HG02970 (cell line): ENCODE measurements at regions not wholly inside any gene's neighbourhood (a gene's known extent, or its start where the extent isn't known, plus 50 kb on each side); places are given as distances from the start of the nearest gene placed in this dataset.
"Not testable (repeated sequence)": the region's sequence is repeated elsewhere in the genome, so short reads cannot be mapped to it uniquely, and the experiment has no call there.

Source experiments
- ATAC-seq: cut with Tn5 transposase; IDR thresholded peaks from one replicate; pipeline ENCODE4 v1.9.1; 2021; ENCODE audit warnings: mild to moderate bottlenecking, moderate library complexity, moderate number of reproducible peaks; ENCODE audit not compliant: unreplicated experiment, low FRiP score

GRCh38 chr3:72630327-72630968 is 217.8 kb downstream of the SHQ1 start:
- ATAC-seq: no peak

GRCh38 chr3:72629191-72629631 is 219.0 kb downstream of the SHQ1 start:
- ATAC-seq: no peak

DNA sequence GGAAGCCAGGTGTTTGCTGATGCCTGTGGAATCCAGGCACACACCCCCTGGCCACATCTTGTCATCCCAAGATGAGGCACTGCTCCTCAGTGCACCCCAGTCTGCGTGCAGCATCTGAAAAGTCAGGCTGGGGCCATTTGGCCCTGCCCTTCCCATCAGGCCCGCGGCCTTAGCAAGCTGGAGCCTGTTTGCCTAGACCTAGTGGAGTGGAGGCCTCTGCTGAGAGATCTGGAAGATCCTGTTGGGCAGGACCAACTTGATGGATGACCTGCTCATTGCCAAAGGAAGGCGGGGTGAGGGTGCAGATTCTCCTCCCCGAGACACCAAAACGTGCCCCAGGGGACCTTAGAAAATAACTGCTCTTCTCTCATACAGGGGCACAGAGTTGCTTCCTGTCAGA is 220.2 kb downstream of the SHQ1 start:
- no peak for ATAC-seq

DNA sequence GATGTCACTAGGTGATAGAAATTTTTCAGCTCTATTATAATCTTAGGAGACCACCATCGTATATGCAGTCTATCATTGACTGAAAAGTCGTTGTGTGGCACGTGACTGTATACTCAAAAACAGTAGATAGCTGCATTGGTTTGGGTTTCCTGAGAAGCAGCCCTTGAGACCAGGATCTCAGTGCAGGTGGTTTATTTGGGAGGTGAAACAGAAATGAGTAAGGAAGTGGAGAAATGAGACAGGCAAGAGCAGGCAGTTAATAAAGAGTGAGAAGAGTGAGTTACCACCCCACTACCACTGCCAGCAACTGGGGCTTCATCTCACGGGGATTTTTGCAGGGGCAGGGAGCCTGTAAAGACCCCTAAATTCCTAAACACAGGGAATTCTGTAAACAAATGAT is 221.0 kb downstream of the SHQ1 start:
- no peak for ATAC-seq

DNA sequence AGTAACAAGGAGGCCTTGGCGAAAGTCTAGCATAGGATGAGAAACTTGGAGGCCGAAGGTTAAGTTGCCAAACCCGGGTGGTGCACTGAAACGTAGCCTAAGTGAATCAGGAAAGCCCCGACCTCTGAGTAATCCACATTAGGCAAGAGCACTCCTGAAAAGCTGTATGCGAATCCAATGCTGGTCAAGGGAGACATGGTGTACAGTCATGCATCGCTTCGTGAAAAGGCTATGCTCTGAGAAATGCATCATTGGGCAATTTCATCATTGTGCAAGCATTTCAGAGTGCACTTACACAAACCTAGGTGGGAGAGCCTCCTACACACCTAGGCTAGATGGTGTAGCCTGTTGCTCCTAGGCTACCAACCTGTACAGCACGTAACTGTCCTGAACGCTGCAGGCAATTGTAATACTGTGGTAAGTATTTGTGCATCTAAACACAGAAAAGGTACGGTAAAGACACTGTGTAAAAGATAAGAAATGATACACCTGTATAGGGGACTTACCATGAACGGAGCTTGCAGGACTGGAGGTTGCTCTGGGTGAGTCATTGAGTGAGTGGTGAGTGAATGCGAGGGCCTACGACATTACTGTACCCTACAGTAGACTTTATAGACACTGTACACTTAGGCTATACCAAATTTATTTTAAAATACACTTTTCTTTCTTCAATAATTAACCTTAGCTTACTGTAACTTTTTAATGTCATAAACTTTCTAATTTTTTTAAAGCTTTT is 222.5 kb downstream of the SHQ1 start:
- no peak for ATAC-seq

GRCh38 chr3:72624656-72625055 is 223.6 kb downstream of the SHQ1 start:
- no peak for ATAC-seq

- ATAC-seq: no peak
Measured at GRCh38 chr3:72618739-72619138, 229.5 kb downstream of the SHQ1 start.

- ATAC-seq: no peak
Measured at GRCh38 chr3:72617424-72618024, 230.7 kb downstream of the SHQ1 start.

DNA sequence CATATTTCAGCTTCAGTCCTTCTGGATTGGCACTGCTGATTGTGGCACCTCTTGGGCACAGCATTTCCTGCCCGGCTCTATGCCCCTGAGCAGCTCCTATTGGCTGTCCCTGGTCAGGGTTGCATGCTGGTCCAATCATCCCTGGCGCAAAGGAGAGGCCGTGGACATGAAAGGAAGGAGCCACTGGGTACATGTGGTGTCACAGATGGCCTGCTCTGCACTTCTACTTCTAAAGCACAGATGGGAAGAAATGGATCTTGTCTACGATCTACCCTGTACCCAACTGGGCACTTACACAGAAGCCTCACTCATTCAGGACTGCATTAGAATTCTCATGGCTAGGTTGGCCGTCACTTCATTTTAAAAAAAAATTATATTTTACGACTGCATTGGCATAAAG is 232.5 kb downstream of the SHQ1 start:
- ATAC-seq: no peak

- ATAC-seq: no peak
Measured at GRCh38 chr3:72615182-72615581, 233.1 kb downstream of the SHQ1 start.

GRCh38 chr3:72614394-72615074 is 233.7 kb downstream of the SHQ1 start:
- ATAC-seq: no peak

DNA sequence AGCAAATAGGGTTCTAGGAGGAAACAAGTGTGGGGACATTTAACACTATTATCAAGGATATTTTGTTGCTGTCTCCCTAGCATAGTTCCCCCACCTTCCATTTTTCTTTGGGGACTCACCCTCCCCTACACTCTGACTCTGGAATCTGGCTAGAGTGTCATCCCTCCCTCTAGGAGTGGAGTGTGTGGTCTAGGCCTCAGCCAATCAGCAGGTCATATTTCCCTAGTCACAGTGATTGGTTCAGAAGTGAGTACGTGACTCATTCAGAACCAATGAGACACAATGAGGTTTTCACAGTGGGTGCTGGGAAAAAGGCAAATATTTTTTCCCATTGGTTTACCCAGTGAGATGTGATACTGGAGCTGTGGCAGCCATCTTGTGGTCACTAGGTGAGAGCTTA is 234.4 kb downstream of the SHQ1 start:
- no peak for ATAC-seq

GRCh38 chr3:72609114-72609513 is 239.1 kb downstream of the SHQ1 start:
- not testable (repeated sequence) for ATAC-seq

DNA sequence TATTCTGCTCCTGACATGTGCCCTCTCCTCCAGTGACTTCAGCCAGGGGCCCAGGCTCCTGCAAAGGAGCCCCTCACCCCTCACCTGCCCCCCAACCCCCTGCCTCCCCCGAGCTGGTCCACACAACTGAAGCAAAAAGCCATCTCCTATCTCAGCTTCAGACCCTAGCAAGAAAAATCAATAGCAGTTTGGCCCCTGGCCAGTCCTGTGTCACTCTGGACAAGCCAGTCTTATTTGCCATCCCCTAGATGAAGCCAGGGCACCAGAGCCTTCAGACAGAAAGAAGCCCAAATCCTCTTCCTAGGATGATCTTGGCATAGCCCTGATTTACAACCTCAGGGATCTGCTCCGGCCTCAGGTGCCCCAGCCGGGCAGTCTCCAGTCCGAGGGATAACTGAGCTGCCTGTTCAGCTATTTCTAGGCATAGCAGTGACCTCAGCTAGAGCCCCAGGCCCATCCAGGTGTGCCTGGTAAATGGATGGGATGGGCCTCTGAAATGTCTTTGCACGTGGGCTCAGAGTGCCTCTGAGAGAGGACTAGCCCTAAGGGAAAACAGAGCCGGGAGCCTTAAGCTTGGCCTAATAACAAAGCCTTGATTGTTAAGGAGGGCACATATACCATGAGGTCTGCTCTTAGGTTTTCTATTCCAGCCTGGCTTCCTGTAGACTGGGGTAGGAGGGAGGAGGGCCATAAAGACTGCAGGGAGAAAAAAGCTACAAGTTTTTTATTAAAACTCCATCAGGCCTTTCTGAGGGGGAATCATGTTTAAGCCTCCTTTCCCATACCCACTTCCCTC is 242.0 kb downstream of the SHQ1 start:
- ATAC-seq: no peak

DNA sequence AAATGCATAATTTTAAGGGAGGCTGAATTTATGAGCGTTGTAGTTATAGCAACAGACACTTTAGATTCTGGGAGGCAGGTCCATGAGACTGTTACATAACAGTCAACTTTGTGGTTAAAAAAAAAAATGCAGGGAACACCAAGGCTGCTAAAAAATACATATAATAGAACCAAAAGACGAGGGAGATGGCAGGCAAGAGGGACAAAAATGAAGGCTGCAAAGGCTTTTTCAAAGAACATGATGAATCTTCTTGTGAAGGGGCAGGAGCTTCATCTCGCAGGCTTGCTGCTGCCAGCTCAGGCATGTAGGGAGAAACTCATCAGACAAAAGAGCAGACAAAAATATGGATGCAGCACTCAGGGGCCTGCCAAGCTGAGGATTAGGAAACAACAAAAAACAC is 243.9 kb downstream of the SHQ1 start:
- no peak for ATAC-seq

GRCh38 chr3:72601983-72602750 is 246.1 kb downstream of the SHQ1 start:
- no peak for ATAC-seq

DNA sequence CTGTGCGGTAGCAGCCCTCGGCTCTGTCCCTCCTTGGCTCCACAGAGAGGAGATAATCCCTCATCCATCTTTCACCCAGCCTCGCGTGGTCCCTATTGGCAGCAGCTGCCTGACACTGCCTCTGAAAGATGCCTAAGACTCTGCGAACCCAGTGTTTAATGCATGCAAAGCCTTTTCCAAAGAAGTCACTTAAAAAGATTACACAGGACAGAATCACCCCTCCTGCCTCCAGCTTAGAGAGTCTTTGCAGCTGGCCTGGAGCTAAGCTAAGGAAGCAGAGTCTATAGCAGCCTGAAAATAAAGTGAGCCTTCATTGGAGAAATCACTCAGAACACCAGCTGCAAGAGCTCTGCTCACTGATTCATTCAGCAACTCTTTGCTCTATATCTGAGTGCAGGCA is 247.2 kb downstream of the SHQ1 start:
- no peak for ATAC-seq

GRCh38 chr3:72597756-72598195 is 250.5 kb downstream of the SHQ1 start:
- ATAC-seq: no peak

GRCh38 chr3:72597043-72597442 is 251.2 kb downstream of the SHQ1 start:
- ATAC-seq: no peak
